ENCODE measurements at regions not wholly inside any gene's neighbourhood (a gene's known extent, or its start where the extent isn't known, plus 50 kb on each side); places are given as distances from the start of the nearest gene placed in this dataset.

- DNase-seq (ENCODE audit: low read depth, low spot score), result no peak
- TF ChIP-seq CTCF (IDR thresholded peaks at IDR 0.05; ENCODE audit: low read depth, low read length), result no peak
- ChIA-PET CTCF (interaction anchor here (1.1 kb wide), 1 partner anchor 37 kb away, joined by 5 read pairs; no protein-coding TSS in a partner anchor), POLR2A (no interaction called here)
- Histone ChIP-seq H3K9me3 (ENCODE audit: control insufficient read depth, insufficient read depth, low read length) (peaks cover 4% of the 10 kb centered on the region; the same call in 1 of the 2 replicates), H3K27ac (ENCODE audit: low read depth, low read length) (no peak overlapping the region), H3K27me3 (ENCODE audit: control insufficient read depth, insufficient read depth, low read length) (peaks cover 6% of the 10 kb centered on the region), H3K4me3 (ENCODE audit: low read depth, low read length) (no peak overlapping the region)
Observed at GRCh38 chr18:34159691-34160185, 65.0 kb downstream of the NOL4 start.

- CTCF ChIA-PET, result no interaction called here
- DNase-seq (ENCODE audit: low read depth, low spot score), result no peak
Observed at GRCh38 chr18:34158881-34159690, 65.6 kb downstream of the NOL4 start.

GRCh38 chr18:34153711-34154110, 71.0 kb downstream of the NOL4 start:
- DNase-seq (ENCODE audit: low read depth, low spot score), result no peak
- peak overlapping the region; percentile 0; the same call in 1 of the 2 replicates for H3K4me3 ChIP-seq (ENCODE audit: low read depth, low read length)
- ChIA-PET POLR2A (no interaction called here), CTCF (interaction anchor here (1.3 kb wide), 1 partner anchor 31 kb away, joined by 7 read pairs; no protein-coding TSS in a partner anchor)
- no peaks in the 10 kb centered on the region for H3K9me3 ChIP-seq (ENCODE audit: control insufficient read depth, insufficient read depth, low read length)
- TF ChIP-seq CTCF (IDR thresholded peaks at IDR 0.05; ENCODE audit: low read depth, low read length), result no peak
- no peaks in the 10 kb centered on the region for H3K27me3 ChIP-seq (ENCODE audit: control insufficient read depth, insufficient read depth, low read length)
- no peak overlapping the region for H3K27ac ChIP-seq (ENCODE audit: low read depth, low read length)

More at GRCh38 chr18:34158881-34159690, 65.6 kb downstream of the NOL4 start:
- TF ChIP-seq CTCF (IDR thresholded peaks at IDR 0.05; ENCODE audit: low read depth, low read length), result 0 out of 2 replicates have a peak, but pooled peaks have one; percentile 8
- peaks cover 4% of the 10 kb centered on the region; the same call in 1 of the 2 replicates for H3K9me3 ChIP-seq (ENCODE audit: control insufficient read depth, insufficient read depth, low read length)
- H3K4me3 ChIP-seq (ENCODE audit: low read depth, low read length), result peak overlapping the region; percentile 20; the same call in 1 of the 2 replicates
- no peak overlapping the region for H3K27ac ChIP-seq (ENCODE audit: low read depth, low read length)
- POLR2A ChIA-PET, result no interaction called here
- H3K27me3 ChIP-seq (ENCODE audit: control insufficient read depth, insufficient read depth, low read length), result peaks cover 6% of the 10 kb centered on the region

- Histone ChIP-seq H3K27ac (ENCODE audit: low read depth, low read length) (no peak overlapping the region), H3K27me3 (ENCODE audit: control insufficient read depth, insufficient read depth, low read length) (no peaks in the 10 kb centered on the region), H3K4me3 (ENCODE audit: low read depth, low read length) (no peak overlapping the region), H3K9me3 (ENCODE audit: control insufficient read depth, insufficient read depth, low read length) (no peaks in the 10 kb centered on the region)
- no peak for DNase-seq (ENCODE audit: low read depth, low spot score)
- no peak for TF ChIP-seq CTCF (IDR thresholded peaks at IDR 0.05; ENCODE audit: low read depth, low read length)
- ChIA-PET POLR2A (no interaction called here), CTCF (interaction anchor here (0.5 to 4.5 kb wide), 2 partner anchors 8 to 16 kb away, joined by 7 to 43 read pairs; no protein-coding TSS in a partner anchor)
Observed at GRCh38 chr18:34131006-34131405, 93.7 kb downstream of the NOL4 start.

- no peak for TF ChIP-seq CTCF (IDR thresholded peaks at IDR 0.05; ENCODE audit: low read depth, low read length)
Observed at GRCh38 chr18:34128436-34128835, 96.3 kb downstream of the NOL4 start.

More at GRCh38 chr18:34128436-34128835, 96.3 kb downstream of the NOL4 start:
- Histone ChIP-seq H3K27me3 (ENCODE audit: control insufficient read depth, insufficient read depth, low read length) (no peaks in the 10 kb centered on the region), H3K27ac (ENCODE audit: low read depth, low read length) (no peak overlapping the region), H3K9me3 (ENCODE audit: control insufficient read depth, insufficient read depth, low read length) (no peaks in the 10 kb centered on the region), H3K4me3 (ENCODE audit: low read depth, low read length) (no peak overlapping the region)
- ChIA-PET POLR2A (no interaction called here), CTCF (interaction anchor here (0.6 kb wide), 1 partner anchor 1989 kb away, joined by 10 read pairs; no protein-coding TSS in a partner anchor)
- no peak for DNase-seq (ENCODE audit: low read depth, low spot score)

Data from AG04450 (cell line).